SU-DHL-6 (cell line): ENCODE measurements at regions not wholly inside any gene's neighbourhood (a gene's known extent, or its start where the extent isn't known, plus 50 kb on each side); places are given as distances from the start of the nearest gene placed in this dataset.

Experiments
- EZH2phosphoT487 ChIP-seq: fragments of 200-600 bp; sonication (generic), shearing (Covaris generic); conservative IDR thresholded peaks from 2 replicates; pipeline ENCODE4 v1.6.1; 2018; ENCODE audit warnings: mild to moderate bottlenecking, antibody characterized with exemption, low read length, moderate library complexity, mixed read lengths
- TF ChIP-seq, protein P1 (sequence below): fragments of 200-600 bp; sonication (generic); IDR thresholded peaks from one replicate; pipeline ENCODE4 v1.5.1; 2017; ENCODE audit warnings: antibody characterized with exemption, mild to moderate bottlenecking, low read length, moderate library complexity; ENCODE audit not compliant: insufficient read depth, poor library complexity, severe bottlenecking

DNA sequence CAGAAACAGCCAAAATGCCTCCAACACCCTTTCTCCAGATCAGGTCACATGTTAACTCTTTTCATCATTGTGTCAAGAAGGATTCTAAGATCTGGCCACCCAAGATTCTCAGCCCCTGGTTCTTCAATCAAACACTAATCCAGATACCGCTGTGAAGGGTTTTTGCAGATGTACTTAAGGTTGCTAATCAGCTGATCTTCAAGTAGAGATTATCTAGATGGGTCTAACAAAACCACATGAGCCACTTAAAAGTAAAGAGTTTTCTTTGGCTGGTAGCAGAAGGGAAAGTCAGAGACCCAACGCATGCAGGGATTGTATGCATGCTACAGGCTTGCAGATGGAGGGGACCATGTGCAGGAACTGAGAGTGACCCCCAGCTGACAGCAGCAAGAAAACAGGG lies 267.9 kb downstream of the CDK5RAP2 start:
- TF ChIP-seq, protein P1, sequence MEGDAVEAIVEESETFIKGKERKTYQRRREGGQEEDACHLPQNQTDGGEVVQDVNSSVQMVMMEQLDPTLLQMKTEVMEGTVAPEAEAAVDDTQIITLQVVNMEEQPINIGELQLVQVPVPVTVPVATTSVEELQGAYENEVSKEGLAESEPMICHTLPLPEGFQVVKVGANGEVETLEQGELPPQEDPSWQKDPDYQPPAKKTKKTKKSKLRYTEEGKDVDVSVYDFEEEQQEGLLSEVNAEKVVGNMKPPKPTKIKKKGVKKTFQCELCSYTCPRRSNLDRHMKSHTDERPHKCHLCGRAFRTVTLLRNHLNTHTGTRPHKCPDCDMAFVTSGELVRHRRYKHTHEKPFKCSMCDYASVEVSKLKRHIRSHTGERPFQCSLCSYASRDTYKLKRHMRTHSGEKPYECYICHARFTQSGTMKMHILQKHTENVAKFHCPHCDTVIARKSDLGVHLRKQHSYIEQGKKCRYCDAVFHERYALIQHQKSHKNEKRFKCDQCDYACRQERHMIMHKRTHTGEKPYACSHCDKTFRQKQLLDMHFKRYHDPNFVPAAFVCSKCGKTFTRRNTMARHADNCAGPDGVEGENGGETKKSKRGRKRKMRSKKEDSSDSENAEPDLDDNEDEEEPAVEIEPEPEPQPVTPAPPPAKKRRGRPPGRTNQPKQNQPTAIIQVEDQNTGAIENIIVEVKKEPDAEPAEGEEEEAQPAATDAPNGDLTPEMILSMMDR = no peak
- TF ChIP-seq EZH2phosphoT487 = no peak
